Bronchial epithelial cell (primary cell): ENCODE measurements at regions not wholly inside any gene's neighbourhood (a gene's known extent, or its start where the extent isn't known, plus 50 kb on each side); places are given as distances from the start of the nearest gene placed in this dataset.

Experiments
- DNase-seq: peaks from one replicate; pipeline ENCODE4 v3.0.0-alpha.2; 2010; ENCODE audit warnings: low read depth
- FAIRE-seq: peaks from 2 replicates; lab custom pipeline; 2011; peaks lifted over from hg19 to GRCh38; lab: Jason Lieb, UNC
- H3K27me3 ChIP-seq: 2 replicates; pipeline ENCODE4 v1.5.1; 2011; ENCODE audit warnings: low read length; ENCODE audit not compliant: control insufficient read depth, insufficient read depth
- H3K36me3 ChIP-seq: 2 replicates; pipeline ENCODE4 v1.5.1; 2011; ENCODE audit warnings: low read length; ENCODE audit not compliant: control insufficient read depth, insufficient read depth
- H3K4me3 ChIP-seq: 2 replicates; pipeline ENCODE4 v1.5.1; 2011; ENCODE audit warnings: mild to moderate bottlenecking, low read depth, low read length, control low read depth
- CTCF ChIP-seq: IDR thresholded peaks from 2 replicates; pipeline ENCODE4 v1.5.1; 2011; ENCODE audit warnings: mild to moderate bottlenecking, moderate library complexity, low read length, control low read depth, inconsistent platforms; ENCODE audit not compliant: insufficient read depth, severe bottlenecking

GRCh38 chr15:70362886-70363285, 265.2 kb upstream of the TLE3 start:
- DNase-seq (no peak), FAIRE-seq (no peak)

GRCh38 chr15:70362350-70362749, 264.6 kb upstream of the TLE3 start:
- DNase-seq, result no peak
- FAIRE-seq, result no peak
- H3K4me3 ChIP-seq, result no peak overlapping the region
- H3K36me3 ChIP-seq, result no peaks in the 10 kb centered on the region
- no peak for TF ChIP-seq CTCF
- peaks cover 4% of the 10 kb centered on the region for H3K27me3 ChIP-seq

More at GRCh38 chr15:70362886-70363285, 265.2 kb upstream of the TLE3 start:
- no peaks in the 10 kb centered on the region for H3K36me3 ChIP-seq
- no peak overlapping the region for H3K4me3 ChIP-seq
- peak; percentile 65 for TF ChIP-seq CTCF
- peaks cover 4% of the 10 kb centered on the region for H3K27me3 ChIP-seq

GRCh38 chr15:70361891-70362290, 264.2 kb upstream of the TLE3 start:
- FAIRE-seq (no peak), DNase-seq (no peak)
- peaks cover 4% of the 10 kb centered on the region for H3K27me3 ChIP-seq
- no peaks in the 10 kb centered on the region for H3K36me3 ChIP-seq
- no peak overlapping the region for H3K4me3 ChIP-seq
- no peak for TF ChIP-seq CTCF

GRCh38 chr15:70361106-70361505, 263.4 kb upstream of the TLE3 start:
- DNase-seq (no peak), FAIRE-seq (no peak)
- Histone ChIP-seq H3K4me3 (no peak overlapping the region), H3K36me3 (no peaks in the 10 kb centered on the region), H3K27me3 (peaks cover 8% of the 10 kb centered on the region)
- no peak for TF ChIP-seq CTCF

- DNase-seq (no peak), FAIRE-seq (no peak)
- peaks cover 15% of the 10 kb centered on the region for H3K27me3 ChIP-seq
- no peak overlapping the region for H3K4me3 ChIP-seq
- TF ChIP-seq CTCF, result no peak
- H3K36me3 ChIP-seq, result no peaks in the 10 kb centered on the region
Observed at GRCh38 chr15:70358871-70359647, 261.3 kb upstream of the TLE3 start.
